ENCODE measurements at regions not wholly inside any gene's neighbourhood (a gene's known extent, or its start where the extent isn't known, plus 50 kb on each side); places are given as distances from the start of the nearest gene placed in this dataset.

GRCh38 chr18:55153346-55153745, 194.1 kb upstream of the CCDC68 start:
- TF ChIP-seq POLR2AphosphoS5 (IDR thresholded peaks at IDR 0.05; ENCODE audit: borderline replicate concordance, low read depth, low read length) (no peak), EZH2 (IDR thresholded peaks at IDR 0.05) (no peak)
